Naive thymus-derived CD4-positive, alpha-beta T cell (primary cell): ENCODE measurements at regions not wholly inside any gene's neighbourhood (a gene's known extent, or its start where the extent isn't known, plus 50 kb on each side); places are given as distances from the start of the nearest gene placed in this dataset.

Source experiments
- ATAC-seq: fragments of 150-1000 bp; cut with Tn5 transposase; 2 replicates; pipeline ENCODE4 v1.10.0; 2021; ENCODE audit warnings: mild to moderate bottlenecking, moderate library complexity
- CTCF ChIA-PET: fragments of 350-600 bp; sonication (Branson Sonifier 250); formaldehyde crosslinking; loops from one replicate; lab custom pipeline; 2021; ENCODE audit warnings: antibody characterized with exemption; lab: Charles Lee
- POLR2A ChIA-PET: fragments of 350-600 bp; sonication (Branson Sonifier 250); formaldehyde crosslinking; loops from one replicate; lab custom pipeline; 2021; ENCODE audit warnings: antibody characterized with exemption, inconsistent platforms; lab: Charles Lee
- DNase-seq, 9 donors: peaks; one replicate each; pipeline versions ENCODE4 v3.0.0 to v3.0.0-alpha.2; 2020 to 2022; ENCODE audit warnings: mixed read lengths in 1 of 9
- H3K27ac ChIP-seq: one replicate; pipeline ENCODE4 v1.7.0; 2013; ENCODE audit warnings: mild to moderate bottlenecking, low read depth, low read length, moderate library complexity
- H3K27me3 ChIP-seq, 2 donors: one replicate each; pipeline ENCODE4 v1.7.0; 2013; ENCODE audit warnings: low read length in 2 of 2, mild to moderate bottlenecking in 2 of 2, moderate library complexity in 2 of 2; ENCODE audit not compliant: control insufficient read depth in 2 of 2, insufficient read depth in 2 of 2
- H3K36me3 ChIP-seq, 3 experiments: 1 replicate in 2 of 3; 2 replicates in 1 of 3; pipeline ENCODE4 v1.7.0; 2013; ENCODE audit warnings: low read length in 3 of 3, mild to moderate bottlenecking in 3 of 3, moderate library complexity in 1 of 3; ENCODE audit not compliant: insufficient read depth in 3 of 3, control insufficient read depth in 2 of 3
- H3K4me1 ChIP-seq, 2 donors: one replicate each; pipeline ENCODE4 v1.7.0; 2013; ENCODE audit warnings: low read length in 2 of 2, mild to moderate bottlenecking in 2 of 2, moderate library complexity in 1 of 2; ENCODE audit not compliant: control insufficient read depth in 2 of 2, insufficient read depth in 2 of 2
- H3K4me3 ChIP-seq: 2 replicates; pipeline ENCODE4 v1.7.0; 2013; ENCODE audit warnings: mild to moderate bottlenecking, low read length
- H3K9me3 ChIP-seq, 3 experiments: 1 replicate in 2 of 3; 2 replicates in 1 of 3; pipeline ENCODE4 v1.7.0; 2013; ENCODE audit warnings: low read length in 3 of 3; ENCODE audit not compliant: control insufficient read depth in 2 of 3
- H3K27ac Mint-ChIP-seq, 9 donors: one replicate each; pipeline ENCODE4 v1.8.0; 2020 to 2022; ENCODE audit warnings: mixed read lengths in 9 of 9, mild to moderate bottlenecking in 8 of 9, moderate library complexity in 5 of 9, inconsistent platforms in 2 of 9
- H3K27me3 Mint-ChIP-seq, 5 donors: one replicate each; pipeline ENCODE4 v1.8.0; 2021 to 2022; ENCODE audit warnings: mixed read lengths in 5 of 5, mild to moderate bottlenecking in 1 of 5
- H3K36me3 Mint-ChIP-seq, 5 donors: one replicate each; pipeline ENCODE4 v1.8.0; 2020 to 2022; ENCODE audit warnings: mixed read lengths in 5 of 5, mild to moderate bottlenecking in 3 of 5, inconsistent platforms in 1 of 5
- H3K4me1 Mint-ChIP-seq, 7 donors: one replicate each; pipeline ENCODE4 v1.8.0; 2020 to 2022; ENCODE audit warnings: mixed read lengths in 7 of 7, mild to moderate bottlenecking in 3 of 7, inconsistent platforms in 1 of 7
- H3K4me3 Mint-ChIP-seq, 10 donors: one replicate each; pipeline ENCODE4 v1.8.0; 2020 to 2022; ENCODE audit warnings: mild to moderate bottlenecking in 10 of 10, mixed read lengths in 10 of 10, moderate library complexity in 6 of 10, inconsistent platforms in 2 of 10
- H3K9me3 Mint-ChIP-seq, 11 donors: one replicate each; pipeline ENCODE4 v1.8.0; 2020 to 2022; ENCODE audit warnings: mixed read lengths in 11 of 11, mild to moderate bottlenecking in 4 of 11, inconsistent platforms in 1 of 11, moderate library complexity in 1 of 11
- intact Hi-C, 2 donors: fragments of 100-400 bp; cut with micrococcal nuclease; formaldehyde crosslinking; loops; one replicate each; pipeline ENCODE4 v1.15.1; 2023

DNA sequence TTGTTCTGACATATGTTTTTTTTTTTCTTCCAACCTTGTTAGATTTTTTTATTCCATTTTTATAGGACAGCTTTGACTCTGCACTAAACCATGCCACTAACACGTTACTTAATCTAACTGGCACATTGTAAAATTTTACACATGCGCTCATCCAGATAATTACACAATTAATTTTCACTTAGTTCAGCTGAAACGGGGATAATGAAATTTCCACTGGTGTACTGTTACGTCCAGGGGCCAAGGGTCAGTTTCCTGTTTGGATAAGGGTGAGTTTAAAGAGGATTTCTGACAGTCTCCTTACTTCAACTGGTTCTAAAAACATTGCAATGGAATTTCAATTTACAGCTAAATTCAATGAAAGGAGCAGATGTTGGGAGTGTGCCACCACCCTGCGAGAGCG lies 221.8 kb upstream of the CEP162 start:
- no peaks in the 10 kb centered on the region for H3K36me3 Mint-ChIP-seq
- Histone ChIP-seq H3K4me3 (no peak overlapping the region), H3K27me3 (no peaks in the 10 kb centered on the region), H3K36me3 (no peaks in the 10 kb centered on the region), H3K9me3 (no peaks in the 10 kb centered on the region), H3K4me1 (no peaks in the 10 kb centered on the region), H3K27ac (no peak overlapping the region)
- no peaks in the 10 kb centered on the region for H3K4me1 Mint-ChIP-seq
- peaks cover 0 to 10% (median 0%) of the 10 kb centered on the region in 11 donors for H3K9me3 Mint-ChIP-seq
- POLR2A ChIA-PET = no interaction called here
- ATAC-seq = no peak
- H3K27ac Mint-ChIP-seq = no peak overlapping the region
- H3K4me3 Mint-ChIP-seq = no peak overlapping the region
- intact Hi-C loops = no loop called here
- DNase-seq = no peak
- CTCF ChIA-PET = no interaction called here
- H3K27me3 Mint-ChIP-seq = no peaks in the 10 kb centered on the region

DNA sequence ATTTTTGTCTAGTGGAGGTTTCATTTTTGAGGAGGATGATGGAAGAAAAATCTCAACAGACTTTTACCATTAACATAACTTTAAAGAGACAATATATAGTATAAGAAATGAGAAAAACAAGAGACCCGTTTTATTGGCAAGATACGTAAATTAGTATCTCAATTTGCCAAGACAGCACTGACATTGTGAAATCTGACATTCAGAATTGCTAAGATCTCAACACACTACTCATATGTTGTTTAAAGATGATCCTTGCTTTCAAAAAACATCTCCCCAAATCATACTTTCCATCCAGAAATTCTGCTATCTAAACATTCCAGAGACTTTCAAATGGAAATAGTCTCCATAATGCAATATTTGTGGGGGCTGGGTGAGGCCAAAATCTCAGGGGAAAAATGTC lies 220.9 kb upstream of the CEP162 start:
- H3K9me3 ChIP-seq = no peaks in the 10 kb centered on the region
- ChIA-PET CTCF (no interaction called here), POLR2A (no interaction called here)
- Mint-ChIP-seq H3K4me1 (no peaks in the 10 kb centered on the region), H3K9me3 (peaks cover 0 to 11% (median 0%) of the 10 kb centered on the region in 11 donors), H3K36me3 (no peaks in the 10 kb centered on the region), H3K4me3 (no peak overlapping the region), H3K27ac (no peak overlapping the region), H3K27me3 (no peaks in the 10 kb centered on the region)
- no peaks in the 10 kb centered on the region for H3K36me3 ChIP-seq
- no peaks in the 10 kb centered on the region for H3K27me3 ChIP-seq
- H3K4me3 ChIP-seq = no peak overlapping the region
- no peaks in the 10 kb centered on the region for H3K4me1 ChIP-seq
- H3K27ac ChIP-seq = no peak overlapping the region
- ATAC-seq = no peak
- DNase-seq = no peak
- intact Hi-C loops = no loop called here

DNA sequence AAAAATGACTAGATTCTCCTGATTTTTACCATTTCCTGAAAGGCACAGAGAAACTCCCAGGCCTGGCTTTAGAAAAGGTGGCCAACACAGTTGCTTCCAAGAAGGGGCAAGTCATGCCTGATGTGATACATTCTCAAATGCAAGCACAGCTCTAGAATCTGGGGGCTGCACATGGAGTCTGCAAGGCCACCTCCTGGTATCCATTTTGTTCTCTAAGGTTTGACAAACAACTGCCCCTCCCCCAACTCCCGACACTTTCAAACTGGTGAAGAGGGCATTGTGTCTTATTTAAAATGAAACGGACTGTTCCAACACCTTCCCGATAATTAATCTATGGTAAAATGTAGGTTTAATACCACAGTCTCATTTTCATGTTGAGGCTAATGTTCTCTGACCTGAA lies 220.2 kb upstream of the CEP162 start:
- POLR2A ChIA-PET = no interaction called here
- CTCF ChIA-PET = no interaction called here
- Histone ChIP-seq H3K27ac (no peak overlapping the region), H3K27me3 (no peaks in the 10 kb centered on the region), H3K4me3 (no peak overlapping the region), H3K9me3 (no peaks in the 10 kb centered on the region), H3K36me3 (no peaks in the 10 kb centered on the region), H3K4me1 (no peaks in the 10 kb centered on the region)
- DNase-seq = no peak
- Mint-ChIP-seq H3K36me3 (no peaks in the 10 kb centered on the region), H3K4me3 (no peak overlapping the region), H3K9me3 (peaks cover 0 to 16% (median 0%) of the 10 kb centered on the region in 11 donors), H3K4me1 (no peaks in the 10 kb centered on the region), H3K27me3 (no peaks in the 10 kb centered on the region), H3K27ac (no peak overlapping the region)
- ATAC-seq = no peak
- intact Hi-C loops = no loop called here

DNA sequence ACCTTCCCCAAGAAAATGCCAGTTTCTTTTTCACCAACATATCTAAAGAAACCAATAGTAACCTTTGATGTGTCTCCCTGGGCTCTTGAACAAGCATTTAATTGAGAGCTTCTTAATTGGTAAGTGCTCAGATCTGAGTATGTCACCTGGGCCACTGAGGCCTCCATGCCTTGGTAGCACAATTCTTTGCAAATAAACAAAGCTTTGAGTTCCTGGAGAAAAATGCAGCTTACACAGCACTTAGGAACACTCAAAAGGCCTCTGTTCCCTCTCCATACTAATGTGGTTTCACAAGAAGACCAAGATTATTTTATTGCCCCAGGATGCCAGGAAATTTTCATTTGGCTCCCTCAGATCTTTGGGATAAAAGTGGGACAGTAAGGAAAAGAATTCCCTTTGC lies 217.6 kb upstream of the CEP162 start:
- H3K4me1 ChIP-seq = no peaks in the 10 kb centered on the region
- no peaks in the 10 kb centered on the region for H3K4me1 Mint-ChIP-seq
- no peaks in the 10 kb centered on the region for H3K27me3 Mint-ChIP-seq
- DNase-seq (no peak), ATAC-seq (no peak)
- no peaks in the 10 kb centered on the region for H3K9me3 ChIP-seq
- no peak overlapping the region for H3K4me3 ChIP-seq
- peaks cover 0 to 18% (median 0%) of the 10 kb centered on the region in 11 donors for H3K9me3 Mint-ChIP-seq
- no peak overlapping the region for H3K27ac Mint-ChIP-seq
- H3K36me3 ChIP-seq = no peaks in the 10 kb centered on the region
- intact Hi-C loops = no loop called here
- CTCF ChIA-PET = no interaction called here
- H3K27ac ChIP-seq = no peak overlapping the region
- H3K4me3 Mint-ChIP-seq = no peak overlapping the region
- POLR2A ChIA-PET = no interaction called here
- H3K36me3 Mint-ChIP-seq = no peaks in the 10 kb centered on the region
- no peaks in the 10 kb centered on the region for H3K27me3 ChIP-seq

DNA sequence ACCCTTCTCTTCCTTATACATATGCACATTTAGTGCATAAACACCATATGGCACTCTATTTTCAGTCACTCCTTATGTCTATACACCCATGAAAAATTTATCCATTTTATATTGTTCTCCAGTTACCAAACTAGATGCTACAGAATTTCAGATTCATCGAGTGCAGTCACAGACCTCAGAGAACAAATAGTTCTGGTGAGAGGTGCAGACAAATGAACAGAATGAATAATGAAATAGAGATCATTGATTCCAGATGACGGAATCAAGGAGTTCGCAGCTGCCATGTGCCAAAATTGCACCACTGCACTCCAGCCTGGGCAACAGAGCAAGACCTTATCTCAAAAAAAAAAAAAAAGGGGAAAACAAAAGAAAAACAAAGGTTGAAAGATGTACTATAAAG lies 214.8 kb upstream of the CEP162 start:
- H3K4me3 ChIP-seq = no peak overlapping the region
- no peaks in the 10 kb centered on the region for H3K27me3 ChIP-seq
- Mint-ChIP-seq H3K36me3 (no peaks in the 10 kb centered on the region), H3K4me3 (no peak overlapping the region), H3K27ac (no peak overlapping the region), H3K9me3 (peaks cover 0 to 12% (median under 1%) of the 10 kb centered on the region in 11 donors), H3K27me3 (no peaks in the 10 kb centered on the region), H3K4me1 (no peaks in the 10 kb centered on the region)
- ChIA-PET CTCF (no interaction called here), POLR2A (no interaction called here)
- no peak for DNase-seq
- no peaks in the 10 kb centered on the region for H3K4me1 ChIP-seq
- no peak overlapping the region for H3K27ac ChIP-seq
- H3K9me3 ChIP-seq = no peaks in the 10 kb centered on the region
- H3K36me3 ChIP-seq = no peaks in the 10 kb centered on the region
- intact Hi-C loops = no loop called here
- no peak for ATAC-seq

DNA sequence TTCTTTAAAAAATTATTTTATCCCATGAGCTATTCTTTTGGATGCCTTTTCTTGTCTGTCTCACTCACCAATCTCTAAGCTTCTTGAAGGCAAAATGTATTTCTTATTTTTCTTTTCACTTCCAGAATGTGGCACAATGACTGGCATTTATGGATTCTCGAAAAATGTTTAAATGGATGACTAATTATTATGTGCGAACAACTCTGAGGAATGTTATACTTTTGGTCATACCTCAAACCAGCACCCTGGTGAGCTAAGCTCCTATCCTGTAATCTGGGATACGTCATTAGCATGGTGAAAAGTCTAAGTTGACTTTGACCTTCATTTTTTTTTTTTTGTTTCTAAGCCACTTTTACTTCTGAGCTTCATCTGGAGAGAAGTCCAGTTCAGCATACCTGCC lies 214.0 kb upstream of the CEP162 start:
- Mint-ChIP-seq H3K9me3 (peaks cover 0 to 17% (median 1%) of the 10 kb centered on the region in 11 donors), H3K27me3 (no peaks in the 10 kb centered on the region), H3K27ac (no peak overlapping the region), H3K36me3 (no peaks in the 10 kb centered on the region), H3K4me3 (no peak overlapping the region), H3K4me1 (no peaks in the 10 kb centered on the region)
- Histone ChIP-seq H3K4me3 (no peak overlapping the region), H3K27ac (no peak overlapping the region), H3K4me1 (no peaks in the 10 kb centered on the region), H3K9me3 (no peaks in the 10 kb centered on the region), H3K27me3 (no peaks in the 10 kb centered on the region), H3K36me3 (no peaks in the 10 kb centered on the region)
- CTCF ChIA-PET = no interaction called here
- POLR2A ChIA-PET = no interaction called here
- ATAC-seq (no peak), DNase-seq (no peak)
- intact Hi-C loops = no loop called here

DNA sequence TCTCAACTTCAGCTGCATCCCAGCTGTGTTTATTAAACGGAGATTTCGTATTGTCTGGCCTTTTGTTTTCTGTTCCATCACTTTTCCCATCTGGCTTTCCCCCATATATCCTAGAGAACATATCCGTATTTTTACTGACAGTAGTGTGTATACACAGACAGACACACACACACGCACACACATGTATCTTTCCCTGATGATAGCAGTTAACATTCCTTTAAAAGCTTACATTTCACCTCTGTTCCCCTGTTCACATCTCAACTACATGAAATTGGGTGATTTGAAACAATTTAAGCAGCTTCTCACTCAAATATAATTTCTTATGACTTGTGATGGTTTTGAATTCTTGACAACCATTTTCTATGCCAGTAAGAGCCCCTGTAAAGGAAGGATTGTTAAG lies 207.1 kb upstream of the CEP162 start:
- Mint-ChIP-seq H3K4me3 (no peak overlapping the region), H3K27ac (no peak overlapping the region), H3K4me1 (no peaks in the 10 kb centered on the region), H3K36me3 (no peaks in the 10 kb centered on the region), H3K9me3 (peaks cover 0 to 12% (median 6%) of the 10 kb centered on the region in 11 donors), H3K27me3 (peaks cover 0 to 5% (median 0%) of the 10 kb centered on the region in 5 donors)
- Histone ChIP-seq H3K27ac (no peak overlapping the region), H3K4me3 (no peak overlapping the region), H3K4me1 (no peaks in the 10 kb centered on the region), H3K27me3 (no peaks in the 10 kb centered on the region), H3K9me3 (no peaks in the 10 kb centered on the region), H3K36me3 (no peaks in the 10 kb centered on the region)
- no peak for DNase-seq
- intact Hi-C loops = no loop called here
- no peak for ATAC-seq
- POLR2A ChIA-PET = no interaction called here
- CTCF ChIA-PET = no interaction called here
